HG03066 (cell line): ENCODE measurements at regions not wholly inside any gene's neighbourhood (a gene's known extent, or its start where the extent isn't known, plus 50 kb on each side); places are given as distances from the start of the nearest gene placed in this dataset.
"Not testable (repeated sequence)": the region's sequence is repeated elsewhere in the genome, so short reads cannot be mapped to it uniquely, and the experiment has no call there.

Experiments
- ATAC-seq: cut with Tn5 transposase; IDR thresholded peaks from one replicate; pipeline ENCODE4 v1.9.1; 2021; ENCODE audit warnings: low read depth; ENCODE audit not compliant: unreplicated experiment

GRCh38 chr11:87885084-87885483 lies 290.2 kb downstream of the RAB38 start:
- ATAC-seq: not testable (repeated sequence)

DNA sequence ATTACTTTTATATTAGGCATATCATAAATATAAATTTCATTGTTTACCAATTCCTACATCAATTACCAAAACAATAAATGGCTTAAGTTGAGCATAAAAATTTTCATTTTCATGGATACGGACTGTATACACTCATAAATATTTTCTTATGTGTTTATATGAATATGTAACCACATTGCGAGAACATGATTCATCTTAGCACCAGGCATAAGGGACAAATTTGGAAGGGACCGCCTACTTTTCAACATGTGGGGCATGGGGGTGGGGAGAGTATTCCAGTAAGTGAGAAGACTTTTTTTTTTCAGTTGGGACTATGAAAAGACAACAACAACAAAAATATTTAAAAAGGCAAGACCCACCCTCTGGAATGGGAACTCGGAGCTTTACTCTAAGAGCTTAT lies 296.1 kb downstream of the RAB38 start:
- ATAC-seq: no peak

GRCh38 chr11:87878373-87878825 lies 296.8 kb downstream of the RAB38 start:
- no peak for ATAC-seq

GRCh38 chr11:87871056-87871455 lies 304.2 kb downstream of the RAB38 start:
- ATAC-seq: no peak

GRCh38 chr11:87870086-87870485 lies 305.2 kb downstream of the RAB38 start:
- no peak for ATAC-seq

DNA sequence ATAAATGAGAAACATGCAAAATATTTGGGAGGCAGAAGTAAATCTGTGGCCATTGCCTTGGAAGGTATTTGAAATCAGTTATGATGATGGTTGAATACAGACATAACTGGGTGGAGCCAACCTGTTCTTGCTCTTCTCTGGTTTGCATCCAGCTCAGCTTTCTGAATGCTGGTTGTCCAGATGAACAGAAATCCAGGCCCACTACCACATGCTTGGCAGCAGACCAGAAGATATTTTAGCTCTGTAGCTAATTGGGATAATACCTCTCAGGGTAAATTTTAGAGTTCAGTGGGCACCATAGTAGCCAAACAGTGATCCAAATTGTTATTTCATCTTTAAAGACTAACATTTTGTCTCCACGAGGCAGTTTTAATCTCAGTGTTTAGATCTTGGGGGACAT lies 308.3 kb downstream of the RAB38 start:
- no peak for ATAC-seq

DNA sequence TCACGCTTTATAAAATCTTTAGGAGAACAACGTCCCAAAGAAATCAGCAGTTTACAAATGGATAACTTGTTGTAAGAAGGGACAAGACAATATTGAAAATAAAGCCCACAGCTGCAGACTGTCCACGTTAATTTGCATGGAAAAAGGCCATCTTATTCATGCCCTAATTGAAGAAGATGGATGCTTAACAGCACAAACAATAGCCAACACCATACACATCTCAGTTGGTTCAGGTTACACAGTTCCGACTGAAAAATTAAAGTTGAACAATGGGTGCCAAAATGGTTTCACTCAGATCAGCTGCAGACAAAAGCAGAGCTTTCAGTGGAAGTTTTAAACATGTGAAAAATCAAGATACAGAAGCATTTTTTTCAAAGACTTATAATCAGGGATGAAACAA lies 314.2 kb downstream of the RAB38 start:
- ATAC-seq: no peak

DNA sequence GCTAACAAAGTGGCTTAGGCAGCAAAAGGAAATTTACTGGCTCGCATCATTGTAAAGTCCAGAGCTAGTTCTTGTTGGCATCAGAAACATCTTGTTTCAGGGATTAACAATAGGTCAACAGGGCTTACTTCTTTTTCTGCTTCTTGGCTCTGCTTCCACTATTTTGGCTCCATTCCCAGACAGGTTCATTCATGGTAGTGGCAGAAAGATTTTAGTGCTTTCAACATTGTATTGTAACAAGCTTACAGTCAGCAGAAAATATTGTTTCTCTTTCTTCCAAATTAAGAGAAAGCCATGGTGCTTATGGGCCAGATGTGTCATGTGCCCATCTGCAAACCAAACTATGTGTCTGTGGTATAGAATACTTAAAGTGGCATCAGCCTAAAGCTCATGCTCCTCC lies 315.6 kb downstream of the RAB38 start:
- ATAC-seq: no peak

DNA sequence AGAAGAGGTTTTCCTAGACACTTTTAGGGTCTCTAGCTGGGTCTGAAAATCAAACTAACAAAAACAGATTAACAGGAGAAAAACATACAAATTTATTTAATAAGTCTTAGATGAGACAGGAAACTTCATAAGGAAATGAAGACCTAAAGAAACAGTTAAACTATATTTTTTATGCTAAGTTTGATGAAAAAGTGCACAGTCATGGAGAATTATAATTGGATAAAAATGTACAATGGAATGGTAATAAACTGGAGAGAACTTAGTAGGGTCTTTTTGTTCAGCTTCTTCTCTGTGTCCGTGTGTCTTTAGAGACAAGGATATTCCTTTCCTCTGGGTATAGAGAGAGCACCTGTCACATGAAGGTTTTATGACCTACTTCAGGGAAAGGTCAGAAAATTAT lies 323.4 kb downstream of the RAB38 start:
- no peak for ATAC-seq

DNA sequence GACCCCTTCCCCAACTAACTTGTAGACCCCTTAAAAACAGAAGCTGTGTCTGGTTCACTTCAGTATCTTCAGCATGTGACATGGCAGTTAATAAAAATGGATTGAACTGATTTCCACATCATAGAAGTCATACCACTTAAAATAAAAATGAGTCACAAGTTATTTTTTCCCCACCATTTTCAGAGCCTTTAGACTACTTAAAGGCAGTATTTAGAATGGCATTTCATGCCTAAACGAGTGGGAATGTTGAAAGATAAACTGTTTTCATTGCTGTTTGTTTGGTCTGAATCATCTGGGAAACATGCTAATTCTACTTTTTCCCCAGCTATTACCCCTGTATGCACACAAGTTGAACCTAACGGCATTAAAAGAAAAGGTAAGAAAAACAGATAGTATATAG lies 324.0 kb downstream of the RAB38 start:
- no peak for ATAC-seq

- no peak for ATAC-seq
Observed at GRCh38 chr11:87849216-87849615, 326.0 kb downstream of the RAB38 start.

DNA sequence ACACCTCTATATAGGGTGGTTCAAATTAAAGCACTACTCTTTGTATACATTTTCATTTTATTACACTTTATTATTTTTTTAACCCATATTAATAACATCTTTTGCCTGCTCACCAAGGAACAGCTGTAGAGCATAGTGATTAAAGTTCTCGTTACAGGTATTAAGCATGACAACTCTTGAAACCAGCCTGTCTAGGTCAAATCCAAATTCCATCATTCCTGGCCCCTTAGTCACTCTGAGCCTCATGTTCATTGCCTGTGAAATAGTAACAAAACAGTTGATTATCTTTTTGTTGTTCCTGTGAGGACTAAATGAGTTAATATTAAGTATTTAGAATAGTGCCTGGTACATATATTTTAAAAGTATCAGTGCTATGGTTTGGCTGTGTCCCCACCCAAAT lies 334.5 kb downstream of the RAB38 start:
- no peak for ATAC-seq

- ATAC-seq: no peak
Observed at GRCh38 chr11:87832211-87832610, 343.0 kb downstream of the RAB38 start.

GRCh38 chr11:87820011-87820410 lies 355.2 kb downstream of the RAB38 start:
- no peak for ATAC-seq

DNA sequence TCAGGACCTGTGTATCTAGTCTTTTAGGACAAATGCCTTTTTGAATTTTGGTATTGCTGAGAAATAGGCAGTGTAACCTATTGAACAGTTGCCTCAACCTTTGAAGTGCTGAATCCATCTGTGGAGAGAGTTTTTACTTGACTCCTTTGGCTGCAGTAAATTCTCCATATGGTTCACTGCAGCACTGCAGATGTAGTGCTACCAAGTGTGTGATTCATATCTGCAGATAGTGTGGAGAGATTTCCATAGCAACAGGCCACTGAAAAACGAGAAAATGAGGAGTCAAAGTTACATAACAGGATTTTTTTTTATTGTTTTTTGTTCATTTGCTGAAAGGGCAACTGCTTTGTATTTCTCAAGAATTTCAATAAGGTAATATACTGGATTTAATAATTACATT lies 356.1 kb downstream of the RAB38 start:
- no peak for ATAC-seq

DNA sequence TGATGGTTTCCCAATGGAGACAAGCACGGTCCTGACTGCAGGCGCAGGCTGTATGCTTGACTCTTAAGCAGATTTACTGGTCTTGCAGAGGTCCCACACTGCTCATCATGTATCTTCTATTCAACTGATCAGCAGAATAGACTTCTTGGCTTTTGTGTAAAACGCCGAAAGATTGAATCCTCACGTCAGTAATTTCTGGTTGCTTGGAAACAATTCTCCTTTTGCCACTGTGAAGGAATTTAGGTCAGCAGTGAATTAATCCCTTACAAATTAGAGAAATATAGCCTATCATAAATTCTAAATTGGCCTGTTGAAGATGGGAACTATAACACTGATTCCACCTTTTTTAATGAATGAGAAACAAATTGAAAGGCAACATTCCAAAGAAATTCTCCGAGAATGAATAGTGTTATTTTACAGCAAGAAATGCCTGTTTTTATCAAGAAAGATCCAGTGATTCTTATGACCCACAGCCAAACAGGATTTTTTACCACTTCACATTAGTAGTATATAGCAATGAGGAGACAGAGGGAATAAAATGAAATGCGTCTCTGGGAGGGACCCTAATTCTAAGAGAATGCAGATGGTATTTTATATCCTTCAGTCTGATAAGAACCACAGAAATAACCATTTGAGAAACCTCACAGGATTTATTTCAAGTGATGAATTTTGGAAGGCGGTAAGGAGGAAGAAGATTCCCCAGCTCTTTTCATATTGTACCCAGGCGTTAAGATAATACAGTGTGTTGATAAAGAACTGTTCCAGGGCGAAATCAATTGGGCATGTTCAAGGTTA lies 362.5 kb downstream of the RAB38 start:
- no peak for ATAC-seq

- no peak for ATAC-seq
Observed at GRCh38 chr11:87810486-87810885, 364.8 kb downstream of the RAB38 start.

GRCh38 chr11:87809256-87809655 lies 366.0 kb downstream of the RAB38 start:
- no peak for ATAC-seq

- ATAC-seq: no peak
Observed at GRCh38 chr11:87804176-87804575, 371.1 kb downstream of the RAB38 start.

DNA sequence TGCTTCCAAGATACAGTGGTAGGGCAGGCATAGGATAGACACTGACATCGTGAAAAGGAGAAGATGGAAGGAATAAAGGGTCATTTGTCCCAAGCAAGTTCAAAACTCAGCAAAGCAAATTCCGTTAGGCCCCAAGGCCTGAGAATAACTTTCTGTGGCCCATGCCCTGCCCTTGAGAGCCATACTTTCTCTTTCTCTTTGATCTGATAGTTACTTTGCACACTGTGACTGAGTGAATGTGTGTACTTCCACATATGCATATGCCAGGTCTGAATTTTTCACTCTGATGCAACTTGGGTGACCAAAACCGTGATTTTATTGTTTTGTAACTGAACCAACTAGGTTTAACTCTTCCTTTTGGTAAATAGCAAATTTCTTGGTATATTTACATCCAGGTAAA lies 371.5 kb downstream of the RAB38 start:
- ATAC-seq: no peak

- not testable (repeated sequence) for ATAC-seq
Observed at GRCh38 chr11:87784862-87785261, 390.4 kb downstream of the RAB38 start.

DNA sequence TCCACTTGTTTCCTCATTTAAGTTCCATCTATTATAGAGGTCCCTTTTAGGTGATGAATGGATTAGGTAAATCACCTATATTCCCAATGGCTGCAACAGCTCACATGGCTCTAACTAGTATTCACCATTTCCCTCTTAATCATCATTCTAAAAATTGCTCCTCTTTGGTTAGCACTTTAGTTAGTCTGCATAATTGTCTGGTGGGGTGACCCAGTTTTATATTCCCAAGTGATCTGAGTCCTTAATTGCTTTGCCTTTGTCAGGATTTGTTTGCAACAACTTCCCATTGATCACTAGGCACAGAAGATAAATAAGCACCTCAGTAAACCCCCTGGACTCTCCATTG lies 395.2 kb downstream of the RAB38 start:
- ATAC-seq: no peak
